PC-9 (cell line): ENCODE measurements at regions not wholly inside any gene's neighbourhood (a gene's known extent, or its start where the extent isn't known, plus 50 kb on each side); places are given as distances from the start of the nearest gene placed in this dataset.

Source experiments
- CTCF ChIP-seq: fragments of 200-600 bp; sonication (generic); conservative IDR thresholded peaks from 2 replicates; pipeline ENCODE4 v1.6.1; 2017; ENCODE audit warnings: mixed run types, antibody characterized with exemption, mild to moderate bottlenecking, moderate library complexity
- EZH2 ChIP-seq: fragments of 200-600 bp; sonication (generic); IDR thresholded peaks from 2 replicates; pipeline ENCODE4 v1.8.0; 2017; ENCODE audit warnings: antibody characterized with exemption, low read depth

GRCh38 chr4:58219179-58219578 is 1109.0 kb upstream of the IGFBP7 start:
- TF ChIP-seq CTCF (no peak), EZH2 (no peak)
